Neural cell (in vitro differentiated cells): ENCODE measurements at regions not wholly inside any gene's neighbourhood (a gene's known extent, or its start where the extent isn't known, plus 50 kb on each side); places are given as distances from the start of the nearest gene placed in this dataset.

ENCODE experiments used
- H2AFZ ChIP-seq: fragments of 200-600, 300-800 bp; sonication (generic), shearing (Covaris generic); 2 replicates; pipeline ENCODE4 v1.6.0; 2014; ENCODE audit warnings: low read depth, mild to moderate bottlenecking, antibody characterized with exemption, low read length, moderate library complexity
- H3F3A ChIP-seq: fragments of 200-600 bp; shearing (Covaris generic); 2 replicates; pipeline ENCODE4 v1.6.1; 2016; ENCODE audit warnings: mild to moderate bottlenecking, moderate library complexity, mixed read lengths, antibody characterized with exemption, low read length; ENCODE audit not compliant: insufficient read depth, poor library complexity, severe bottlenecking
- H3K27ac ChIP-seq: fragments of 200-600, 300-800 bp; sonication (generic), shearing (Covaris generic); 2 replicates; pipeline ENCODE4 v1.5.1; 2014; ENCODE audit warnings: mild to moderate bottlenecking, low read length, moderate library complexity
- H3K27me3 ChIP-seq: fragments of 300-800, 200-600 bp; sonication (generic), shearing (Covaris generic); 2 replicates; pipeline ENCODE4 v1.6.0; 2014; ENCODE audit warnings: mild to moderate bottlenecking, low read depth, low read length, moderate library complexity; ENCODE audit not compliant: insufficient read depth
- H3K36me3 ChIP-seq: fragments of 300-800, 200-600 bp; sonication (generic), shearing (Covaris generic); 2 replicates; pipeline ENCODE4 v1.5.1; 2014; ENCODE audit warnings: mild to moderate bottlenecking, antibody characterized with exemption, low read length, moderate library complexity; ENCODE audit not compliant: insufficient read depth
- H3K4me2 ChIP-seq: fragments of 300-800, 200-600 bp; sonication (generic), shearing (Covaris generic); 2 replicates; pipeline ENCODE4 v1.6.0; 2014; ENCODE audit warnings: mild to moderate bottlenecking, low read length
- H3K4me3 ChIP-seq: fragments of 300-800, 200-600 bp; sonication (generic), shearing (Covaris generic); 2 replicates; pipeline ENCODE4 v1.5.1; 2014; ENCODE audit warnings: mild to moderate bottlenecking, low read length, moderate library complexity
- H3K79me2 ChIP-seq: fragments of 200-600 bp; shearing (Covaris generic); replicated peaks from 2 replicates; pipeline ENCODE4 v1.6.0; 2014; ENCODE audit warnings: mild to moderate bottlenecking, low read length, moderate library complexity; ENCODE audit not compliant: insufficient read depth
- H3K9ac ChIP-seq: fragments of 300-800, 200-600 bp; sonication (generic), shearing (Covaris generic); 2 replicates; pipeline ENCODE4 v1.6.1; 2016; ENCODE audit warnings: mild to moderate bottlenecking, low read length, mixed read lengths
- H3K9me2 ChIP-seq: fragments of 200-600 bp; shearing (Covaris generic); 2 replicates; pipeline ENCODE4 v1.6.1; 2016; ENCODE audit warnings: mild to moderate bottlenecking, low read length, mixed read lengths; ENCODE audit not compliant: insufficient read depth
- H3K9me3 ChIP-seq: fragments of 200-600, 300-800 bp; sonication (generic), shearing (Covaris generic); 2 replicates; pipeline ENCODE4 v1.6.1; 2016; ENCODE audit warnings: mild to moderate bottlenecking, mixed run types, low read length, moderate library complexity, mixed read lengths
- H4K20me1 ChIP-seq: fragments of 200-600 bp; shearing (Covaris generic); 2 replicates; pipeline ENCODE4 v1.6.1; 2016; ENCODE audit warnings: mild to moderate bottlenecking, mixed run types; ENCODE audit not compliant: insufficient read depth
- CTCF ChIP-seq: fragments of 450-650 bp; IDR thresholded peaks from 2 replicates; pipeline ENCODE4 v1.5.1; 2014; ENCODE audit warnings: antibody characterized with exemption, mild to moderate bottlenecking, moderate library complexity; ENCODE audit not compliant: poor library complexity, severe bottlenecking
- EP300 ChIP-seq: fragments of 450-650 bp; conservative IDR thresholded peaks from 2 replicates; pipeline ENCODE4 v1.6.1; 2014; ENCODE audit warnings: antibody characterized with exemption, mild to moderate bottlenecking, moderate library complexity; ENCODE audit not compliant: poor library complexity, severe bottlenecking
- MXI1 ChIP-seq: fragments of 450-650 bp; conservative IDR thresholded peaks from 2 replicates; pipeline ENCODE4 v1.6.1; 2014; ENCODE audit warnings: antibody characterized with exemption, mild to moderate bottlenecking; ENCODE audit not compliant: poor library complexity, severe bottlenecking
- POLR2AphosphoS5 ChIP-seq: IDR thresholded peaks from 2 replicates; pipeline ENCODE4 v1.6.1; 2012
- RAD21 ChIP-seq: fragments of 450-650 bp; conservative IDR thresholded peaks from 2 replicates; pipeline ENCODE4 v1.6.1; 2014; ENCODE audit warnings: antibody characterized with exemption, mild to moderate bottlenecking, moderate library complexity
- REST ChIP-seq: IDR thresholded peaks from 2 replicates; pipeline ENCODE4 v1.6.1; 2012; ENCODE audit warnings: borderline replicate concordance
- SMC3 ChIP-seq: fragments of 450-650 bp; conservative IDR thresholded peaks from 2 replicates; pipeline ENCODE4 v1.6.1; 2014; ENCODE audit warnings: antibody characterized with exemption, mild to moderate bottlenecking, moderate library complexity; ENCODE audit not compliant: poor library complexity
- TAF1 ChIP-seq: IDR thresholded peaks from 2 replicates; pipeline ENCODE4 v1.6.1; 2012; ENCODE audit warnings: low read depth

GRCh38 chr10:78863140-78863905, 205.4 kb upstream of the ZMIZ1 start:
- Histone ChIP-seq H3K4me2 (no peak overlapping the region), H3K79me2 (no peaks in the 10 kb centered on the region), H3K27ac (no peak overlapping the region), H3K9ac (no peak overlapping the region), H3K9me3 (no peaks in the 10 kb centered on the region), H2AFZ (no peak overlapping the region), H3K36me3 (no peaks in the 10 kb centered on the region), H3K27me3 (no peaks in the 10 kb centered on the region), H3K9me2 (no peaks in the 10 kb centered on the region), H3F3A (no peaks in the 10 kb centered on the region), H3K4me3 (no peak overlapping the region), H4K20me1 (no peaks in the 10 kb centered on the region)
- no peak for TF ChIP-seq EP300
- no peak for TF ChIP-seq SMC3
- no peak for TF ChIP-seq RAD21
- TF ChIP-seq MXI1: no peak
- no peak for TF ChIP-seq CTCF
- TF ChIP-seq REST: no peak
- TF ChIP-seq TAF1: no peak

GRCh38 chr10:78863906-78864239, 204.9 kb upstream of the ZMIZ1 start:
- no peaks in the 10 kb centered on the region for H3K27me3 ChIP-seq
- no peaks in the 10 kb centered on the region for H4K20me1 ChIP-seq
- no peaks in the 10 kb centered on the region for H3K79me2 ChIP-seq
- no peaks in the 10 kb centered on the region for H3F3A ChIP-seq
- no peak overlapping the region for H3K4me3 ChIP-seq
- H3K9me2 ChIP-seq: no peaks in the 10 kb centered on the region
- no peak overlapping the region for H3K27ac ChIP-seq
- no peak overlapping the region for H2AFZ ChIP-seq
- TF ChIP-seq POLR2AphosphoS5: no peak
- no peak for TF ChIP-seq RAD21
- no peak for TF ChIP-seq SMC3
- TF ChIP-seq MXI1: no peak
- no peak for TF ChIP-seq CTCF
- TF ChIP-seq EP300: no peak
- H3K9me3 ChIP-seq: no peaks in the 10 kb centered on the region
- no peak overlapping the region for H3K9ac ChIP-seq
- no peaks in the 10 kb centered on the region for H3K36me3 ChIP-seq
- H3K4me2 ChIP-seq: no peak overlapping the region
